Karpas-422 (cell line): ENCODE measurements at regions not wholly inside any gene's neighbourhood (a gene's known extent, or its start where the extent isn't known, plus 50 kb on each side); places are given as distances from the start of the nearest gene placed in this dataset.

Experiments
- DNase-seq: peaks from one replicate; pipeline ENCODE4 v3.0.0-alpha.2; 2015
- H2AFZ ChIP-seq: fragments of 200-600 bp; sonication (generic); 2 replicates; pipeline ENCODE4 v1.6.1; 2014; ENCODE audit warnings: antibody characterized with exemption, low read length, mixed read lengths
- H3K27ac ChIP-seq: fragments of 200-600 bp; sonication (generic); 2 replicates; pipeline ENCODE4 v1.5.1; 2014; ENCODE audit warnings: mild to moderate bottlenecking, low read length, moderate library complexity
- H3K27me3 ChIP-seq: fragments of 200-600 bp; sonication (generic); 2 replicates; pipeline ENCODE4 v1.6.1; 2014; ENCODE audit warnings: low read length, mixed read lengths
- H3K36me3 ChIP-seq: fragments of 200-600 bp; sonication (generic); 2 replicates; pipeline ENCODE4 v1.6.1; 2014; ENCODE audit warnings: low read length, mixed read lengths; ENCODE audit not compliant: insufficient read depth
- H3K4me1 ChIP-seq: fragments of 200-600 bp; sonication (generic); 2 replicates; pipeline ENCODE4 v1.6.1; 2014; ENCODE audit warnings: mild to moderate bottlenecking, low read length, mixed read lengths
- H3K4me2 ChIP-seq: fragments of 200-600 bp; sonication (generic); 2 replicates; pipeline ENCODE4 v1.6.1; 2014; ENCODE audit warnings: low read length, low read depth, mild to moderate bottlenecking; ENCODE audit not compliant: poor library complexity, severe bottlenecking
- H3K4me3 ChIP-seq: fragments of 200-600 bp; sonication (generic); 2 replicates; pipeline ENCODE4 v1.5.1; 2014; ENCODE audit warnings: mild to moderate bottlenecking, antibody characterized with exemption, low read length, mixed read lengths
- H3K79me2 ChIP-seq: fragments of 200-600 bp; sonication (generic); 2 replicates; pipeline ENCODE4 v1.6.1; 2014; ENCODE audit warnings: mild to moderate bottlenecking, low read length, mixed read lengths
- H3K9ac ChIP-seq: fragments of 200-600 bp; sonication (generic); 2 replicates; pipeline ENCODE4 v1.6.0; 2014; ENCODE audit warnings: low read length
- H3K9me2 ChIP-seq: fragments of 200-600 bp; sonication (generic), shearing (Covaris generic); replicated peaks from 2 replicates; pipeline ENCODE4 v1.6.0; 2014; ENCODE audit warnings: mild to moderate bottlenecking, low read length, moderate library complexity; ENCODE audit not compliant: insufficient read depth
- H3K9me3 ChIP-seq: fragments of 300-700, 200-600 bp; sonication (generic); 2 replicates; pipeline ENCODE4 v1.6.1; 2014; ENCODE audit warnings: low read length, mixed read lengths
- H4K20me1 ChIP-seq: fragments of 200-600 bp; sonication (generic); 2 replicates; pipeline ENCODE4 v1.6.1; 2014; ENCODE audit warnings: mild to moderate bottlenecking, antibody characterized with exemption, low read length, low read depth; ENCODE audit not compliant: insufficient read depth

GRCh38 chr5:87940775-87941174 lies 327.9 kb downstream of the TMEM161B start:
- no peak for DNase-seq
- Histone ChIP-seq H3K36me3 (no peaks in the 10 kb centered on the region), H3K4me1 (no peaks in the 10 kb centered on the region), H3K79me2 (no peaks in the 10 kb centered on the region), H3K9ac (no peak overlapping the region), H3K9me2 (no peaks in the 10 kb centered on the region), H3K4me3 (no peak overlapping the region), H4K20me1 (no peaks in the 10 kb centered on the region), H3K4me2 (no peak overlapping the region), H3K27ac (no peak overlapping the region), H3K27me3 (no peaks in the 10 kb centered on the region), H2AFZ (no peak overlapping the region), H3K9me3 (no peaks in the 10 kb centered on the region)

- Histone ChIP-seq H3K27me3 (no peaks in the 10 kb centered on the region), H2AFZ (no peak overlapping the region), H3K27ac (no peak overlapping the region), H3K9ac (no peak overlapping the region), H3K9me3 (no peaks in the 10 kb centered on the region), H3K4me2 (no peak overlapping the region), H3K79me2 (no peaks in the 10 kb centered on the region), H3K9me2 (no peaks in the 10 kb centered on the region), H3K4me3 (no peak overlapping the region), H3K4me1 (no peaks in the 10 kb centered on the region), H4K20me1 (no peaks in the 10 kb centered on the region), H3K36me3 (no peaks in the 10 kb centered on the region)
- DNase-seq: no peak
Measured at GRCh38 chr5:87936667-87937066, 332.0 kb downstream of the TMEM161B start.

- Histone ChIP-seq H3K27ac (no peak overlapping the region), H3K79me2 (no peaks in the 10 kb centered on the region), H3K9me2 (no peaks in the 10 kb centered on the region), H3K4me1 (no peaks in the 10 kb centered on the region), H3K9ac (no peak overlapping the region), H3K4me2 (no peak overlapping the region), H3K36me3 (no peaks in the 10 kb centered on the region), H3K4me3 (no peak overlapping the region), H2AFZ (no peak overlapping the region), H3K27me3 (no peaks in the 10 kb centered on the region), H3K9me3 (no peaks in the 10 kb centered on the region), H4K20me1 (no peaks in the 10 kb centered on the region)
- DNase-seq: no peak
Measured at GRCh38 chr5:87924436-87924835, 344.2 kb downstream of the TMEM161B start.

- no peaks in the 10 kb centered on the region for H3K36me3 ChIP-seq
- H3K27ac ChIP-seq: no peak overlapping the region
- no peaks in the 10 kb centered on the region for H3K4me1 ChIP-seq
- no peak overlapping the region for H3K4me3 ChIP-seq
- H3K9ac ChIP-seq: no peak overlapping the region
- no peak overlapping the region for H2AFZ ChIP-seq
- no peaks in the 10 kb centered on the region for H4K20me1 ChIP-seq
- H3K4me2 ChIP-seq: no peak overlapping the region
- no peaks in the 10 kb centered on the region for H3K79me2 ChIP-seq
- no peaks in the 10 kb centered on the region for H3K27me3 ChIP-seq
- no peak for DNase-seq
- H3K9me2 ChIP-seq: no peaks in the 10 kb centered on the region; the same call in 1 of the 2 replicates
- H3K9me3 ChIP-seq: no peaks in the 10 kb centered on the region
Measured at GRCh38 chr5:87916320-87916719, 352.3 kb downstream of the TMEM161B start.

GRCh38 chr5:87912419-87912818 lies 356.2 kb downstream of the TMEM161B start:
- Histone ChIP-seq H3K4me1 (no peaks in the 10 kb centered on the region), H3K9ac (no peak overlapping the region), H4K20me1 (no peaks in the 10 kb centered on the region), H3K79me2 (no peaks in the 10 kb centered on the region), H3K9me2 (no peaks in the 10 kb centered on the region; the same call in 1 of the 2 replicates), H3K4me2 (no peak overlapping the region), H3K36me3 (no peaks in the 10 kb centered on the region), H3K9me3 (no peaks in the 10 kb centered on the region), H3K27me3 (no peaks in the 10 kb centered on the region), H2AFZ (no peak overlapping the region), H3K4me3 (no peak overlapping the region), H3K27ac (no peak overlapping the region)
- DNase-seq: no peak

GRCh38 chr5:87909382-87909781 lies 359.3 kb downstream of the TMEM161B start:
- H3K9me2 ChIP-seq: no peaks in the 10 kb centered on the region
- no peak overlapping the region for H2AFZ ChIP-seq
- no peak overlapping the region for H3K4me2 ChIP-seq
- H3K36me3 ChIP-seq: no peaks in the 10 kb centered on the region
- no peak overlapping the region for H3K27ac ChIP-seq
- no peak for DNase-seq
- H3K4me1 ChIP-seq: no peaks in the 10 kb centered on the region
- no peaks in the 10 kb centered on the region for H3K27me3 ChIP-seq
- H3K9me3 ChIP-seq: no peaks in the 10 kb centered on the region
- H3K4me3 ChIP-seq: no peak overlapping the region
- H3K9ac ChIP-seq: no peak overlapping the region
- H4K20me1 ChIP-seq: no peaks in the 10 kb centered on the region
- no peaks in the 10 kb centered on the region for H3K79me2 ChIP-seq

- Histone ChIP-seq H3K4me3 (no peak overlapping the region), H2AFZ (no peak overlapping the region), H3K4me2 (no peak overlapping the region), H3K79me2 (no peaks in the 10 kb centered on the region), H3K27ac (no peak overlapping the region), H4K20me1 (no peaks in the 10 kb centered on the region), H3K9ac (no peak overlapping the region), H3K36me3 (no peaks in the 10 kb centered on the region), H3K9me2 (no peaks in the 10 kb centered on the region), H3K4me1 (no peaks in the 10 kb centered on the region), H3K27me3 (no peaks in the 10 kb centered on the region), H3K9me3 (no peaks in the 10 kb centered on the region)
- DNase-seq: no peak
Measured at GRCh38 chr5:87906962-87907361, 361.7 kb downstream of the TMEM161B start.

- Histone ChIP-seq H3K4me3 (no peak overlapping the region), H3K9me2 (no peaks in the 10 kb centered on the region), H3K79me2 (no peaks in the 10 kb centered on the region), H3K27me3 (no peaks in the 10 kb centered on the region; the same call in 1 of the 2 replicates), H3K4me2 (no peak overlapping the region), H3K4me1 (no peaks in the 10 kb centered on the region), H4K20me1 (no peaks in the 10 kb centered on the region), H3K36me3 (no peaks in the 10 kb centered on the region), H2AFZ (no peak overlapping the region), H3K9me3 (no peaks in the 10 kb centered on the region), H3K27ac (no peak overlapping the region), H3K9ac (no peak overlapping the region)
- no peak for DNase-seq
Measured at GRCh38 chr5:87900419-87900818, 368.2 kb downstream of the TMEM161B start.

- H4K20me1 ChIP-seq: no peaks in the 10 kb centered on the region
- no peak overlapping the region for H3K9ac ChIP-seq
- H3K36me3 ChIP-seq: no peaks in the 10 kb centered on the region
- H3K79me2 ChIP-seq: no peaks in the 10 kb centered on the region
- no peak for DNase-seq
- no peaks in the 10 kb centered on the region for H3K4me1 ChIP-seq
- H2AFZ ChIP-seq: no peak overlapping the region
- H3K27ac ChIP-seq: no peak overlapping the region
- H3K4me3 ChIP-seq: no peak overlapping the region
- H3K9me3 ChIP-seq: no peaks in the 10 kb centered on the region
- no peak overlapping the region for H3K4me2 ChIP-seq
- H3K9me2 ChIP-seq: no peaks in the 10 kb centered on the region
- H3K27me3 ChIP-seq: no peaks in the 10 kb centered on the region; the same call in 1 of the 2 replicates
Measured at GRCh38 chr5:87899721-87900131, 368.9 kb downstream of the TMEM161B start.
